GM23248 (cell line): ENCODE measurements at regions not wholly inside any gene's neighbourhood (a gene's known extent, or its start where the extent isn't known, plus 50 kb on each side); places are given as distances from the start of the nearest gene placed in this dataset.

Experiments used
- EZH2 ChIP-seq: fragments of 200-600 bp; sonication (generic); IDR thresholded peaks from 2 replicates; pipeline ENCODE4 v1.6.1; 2018; ENCODE audit warnings: antibody characterized with exemption, mild to moderate bottlenecking; ENCODE audit not compliant: insufficient read depth, poor library complexity, severe bottlenecking
- EZH2phosphoT487 ChIP-seq: fragments of 200-600 bp; sonication (generic); IDR thresholded peaks from 2 replicates; pipeline ENCODE4 v1.6.1; 2018; ENCODE audit warnings: antibody characterized with exemption, moderate library complexity, mild to moderate bottlenecking, low read depth; ENCODE audit not compliant: insufficient read depth

- no peak for TF ChIP-seq EZH2phosphoT487
- no peak for TF ChIP-seq EZH2
These were observed 183.1 kb downstream of the CAND1 start for GRCh38 chr12:67452119-67452805.
